PC-3 (cell line): ENCODE measurements at regions not wholly inside any gene's neighbourhood (a gene's known extent, or its start where the extent isn't known, plus 50 kb on each side); places are given as distances from the start of the nearest gene placed in this dataset.

ENCODE experiments used
- ATAC-seq: fragments of 200-7000 bp; cut with Tn5 transposase; 2 replicates; pipeline ENCODE4 v1.9.1; 2020; ENCODE audit warnings: mild to moderate bottlenecking, moderate library complexity
- BruUV-seq: library from RNA; stranded (reverse); fragments of 400-500 nt; replicated peaks from 2 replicates; lab custom pipeline; 2021; lab: Mats Ljungman, UMichigan
- CTCF ChIA-PET: fragments of 300-600 bp; sonication (Branson Sonifier 250); formaldehyde crosslinking; loops from one replicate; lab custom pipeline; 2022; ENCODE audit warnings: antibody characterized with exemption; lab: Charles Lee
- POLR2A ChIA-PET: fragments of 300-600 bp; sonication (Branson Sonifier 250); formaldehyde crosslinking; loops from one replicate; lab custom pipeline; 2022; ENCODE audit warnings: antibody characterized with exemption; ENCODE audit not compliant: unreplicated experiment; lab: Charles Lee
- DNase-seq: peaks from one replicate; pipeline ENCODE4 v3.0.0-alpha.2; 2015
- H2AFZ ChIP-seq: fragments of 300-600 bp; sonication (generic); 2 replicates; pipeline ENCODE4 v1.6.0; 2016; ENCODE audit warnings: antibody characterized with exemption, low read length
- H3F3A ChIP-seq: fragments of 300-600 bp; sonication (generic); one replicate; pipeline ENCODE4 v1.6.0; 2017; ENCODE audit warnings: antibody characterized with exemption, low read length, control low read depth, mild to moderate bottlenecking; ENCODE audit not compliant: unreplicated experiment
- H3K27ac ChIP-seq: fragments of 300-600 bp; sonication (generic); 2 replicates; pipeline ENCODE4 v1.5.1; 2016; ENCODE audit warnings: mild to moderate bottlenecking, low read length
- H3K27me3 ChIP-seq: fragments of 300-600 bp; sonication (generic); 2 replicates; pipeline ENCODE4 v1.6.1; 2016; ENCODE audit warnings: low read length, mixed read lengths
- H3K36me3 ChIP-seq: fragments of 300-600 bp; sonication (generic); 2 replicates; pipeline ENCODE4 v1.6.1; 2016; ENCODE audit warnings: low read depth, mixed run types, low read length, mixed read lengths
- H3K4me1 ChIP-seq: fragments of 300-600 bp; sonication (generic); 2 replicates; pipeline ENCODE4 v1.5.1; 2016; ENCODE audit warnings: low read length; ENCODE audit not compliant: insufficient read depth
- H3K4me2 ChIP-seq: fragments of 300-600 bp; sonication (generic); 2 replicates; pipeline ENCODE4 v1.6.0; 2016; ENCODE audit warnings: low read length
- H3K4me3 ChIP-seq: fragments of 300-600 bp; sonication (generic); 2 replicates; pipeline ENCODE4 v1.5.1; 2016; ENCODE audit warnings: mild to moderate bottlenecking, low read length, mixed read lengths
- H3K79me2 ChIP-seq: fragments of 300-600 bp; sonication (generic); 2 replicates; pipeline ENCODE4 v1.6.1; 2017; ENCODE audit warnings: low read length, mixed read lengths
- H3K9ac ChIP-seq: fragments of 300-600 bp; sonication (generic); 2 replicates; pipeline ENCODE4 v1.6.0; 2016; ENCODE audit warnings: mild to moderate bottlenecking, low read length
- H3K9me2 ChIP-seq: fragments of 300-600 bp; sonication (generic); replicated peaks from 2 replicates; pipeline ENCODE4 v1.6.1; 2016; ENCODE audit warnings: mixed run types, low read length, mixed read lengths
- H3K9me3 ChIP-seq: fragments of 300-600 bp; sonication (generic); 2 replicates; pipeline ENCODE4 v1.6.1; 2016; ENCODE audit warnings: low read length, mixed read lengths
- H4K20me1 ChIP-seq: fragments of 300-600 bp; sonication (generic); 2 replicates; pipeline ENCODE4 v1.6.1; 2016; ENCODE audit warnings: low read length, mixed read lengths
- EZH2 ChIP-seq: fragments of 300-600 bp; sonication (generic); IDR thresholded peaks from one replicate; pipeline ENCODE4 v1.6.1; 2017; ENCODE audit warnings: antibody characterized with exemption, mild to moderate bottlenecking, low read length; ENCODE audit not compliant: unreplicated experiment
- EZH2phosphoT487 ChIP-seq: fragments of 300-600 bp; sonication (generic); IDR thresholded peaks from 2 replicates; pipeline ENCODE4 v1.6.1; 2018; ENCODE audit warnings: mild to moderate bottlenecking, antibody characterized with exemption, low read length, borderline replicate concordance
- intact Hi-C: fragments of 100-400 bp; cut with micrococcal nuclease; formaldehyde crosslinking; loops from 2 replicates; pipeline ENCODE4 v1.9.0; 2023
- TF ChIP-seq, protein P1 (sequence below): fragments of 300-600 bp; sonication (generic); conservative IDR thresholded peaks from 2 replicates; pipeline ENCODE4 v1.5.1; 2017; ENCODE audit warnings: antibody characterized with exemption, low read depth, mild to moderate bottlenecking, low read length

- no peak for ATAC-seq
- no peaks in the 10 kb centered on the region for H3K36me3 ChIP-seq
- ChIA-PET CTCF (no interaction called here), POLR2A (no interaction called here)
- H3K4me2 ChIP-seq, result no peak overlapping the region
- H3K4me1 ChIP-seq, result no peaks in the 10 kb centered on the region
- no peaks in the 10 kb centered on the region for H3K9me2 ChIP-seq
- no peak overlapping the region for H3K4me3 ChIP-seq
- no peak overlapping the region for H2AFZ ChIP-seq
- no peak overlapping the region for H3K9ac ChIP-seq
- no peaks in the 10 kb centered on the region for H3K9me3 ChIP-seq
- peaks cover 29% of the 10 kb centered on the region for H3K27me3 ChIP-seq
- intact Hi-C loops, result no loop called here
- BruUV-seq, result no TSS peak
- H3K27ac ChIP-seq, result no peak overlapping the region
- TF ChIP-seq EZH2 (no peak), EZH2phosphoT487 (no peak)
- TF ChIP-seq, protein P1, sequence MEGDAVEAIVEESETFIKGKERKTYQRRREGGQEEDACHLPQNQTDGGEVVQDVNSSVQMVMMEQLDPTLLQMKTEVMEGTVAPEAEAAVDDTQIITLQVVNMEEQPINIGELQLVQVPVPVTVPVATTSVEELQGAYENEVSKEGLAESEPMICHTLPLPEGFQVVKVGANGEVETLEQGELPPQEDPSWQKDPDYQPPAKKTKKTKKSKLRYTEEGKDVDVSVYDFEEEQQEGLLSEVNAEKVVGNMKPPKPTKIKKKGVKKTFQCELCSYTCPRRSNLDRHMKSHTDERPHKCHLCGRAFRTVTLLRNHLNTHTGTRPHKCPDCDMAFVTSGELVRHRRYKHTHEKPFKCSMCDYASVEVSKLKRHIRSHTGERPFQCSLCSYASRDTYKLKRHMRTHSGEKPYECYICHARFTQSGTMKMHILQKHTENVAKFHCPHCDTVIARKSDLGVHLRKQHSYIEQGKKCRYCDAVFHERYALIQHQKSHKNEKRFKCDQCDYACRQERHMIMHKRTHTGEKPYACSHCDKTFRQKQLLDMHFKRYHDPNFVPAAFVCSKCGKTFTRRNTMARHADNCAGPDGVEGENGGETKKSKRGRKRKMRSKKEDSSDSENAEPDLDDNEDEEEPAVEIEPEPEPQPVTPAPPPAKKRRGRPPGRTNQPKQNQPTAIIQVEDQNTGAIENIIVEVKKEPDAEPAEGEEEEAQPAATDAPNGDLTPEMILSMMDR, result no peak
- no peak for DNase-seq
- no peaks in the 10 kb centered on the region for H3K79me2 ChIP-seq
- no peaks in the 10 kb centered on the region for H3F3A ChIP-seq
- H4K20me1 ChIP-seq, result no peaks in the 10 kb centered on the region
Observed at GRCh38 chr12:97257726-97258125, 204.9 kb upstream of the RMST start.

GRCh38 chr12:97259098-97259497, 203.5 kb upstream of the RMST start:
- Histone ChIP-seq H3K79me2 (no peaks in the 10 kb centered on the region), H3K4me3 (no peak overlapping the region), H3K9me2 (no peaks in the 10 kb centered on the region), H3K4me1 (no peaks in the 10 kb centered on the region), H4K20me1 (no peaks in the 10 kb centered on the region), H2AFZ (no peak overlapping the region), H3K27ac (no peak overlapping the region), H3K27me3 (peaks cover 15% of the 10 kb centered on the region), H3F3A (no peaks in the 10 kb centered on the region), H3K4me2 (no peak overlapping the region), H3K36me3 (no peaks in the 10 kb centered on the region), H3K9me3 (no peaks in the 10 kb centered on the region), H3K9ac (no peak overlapping the region)
- ATAC-seq, result no peak
- TF ChIP-seq, protein P1, result no peak
- TF ChIP-seq EZH2phosphoT487 (no peak), EZH2 (no peak)
- BruUV-seq, result no TSS peak
- ChIA-PET CTCF (no interaction called here), POLR2A (no interaction called here)
- DNase-seq, result no peak
- intact Hi-C loops, result no loop called here

- Histone ChIP-seq H3K9me2 (no peaks in the 10 kb centered on the region), H3K27me3 (peaks cover 13% of the 10 kb centered on the region), H4K20me1 (no peaks in the 10 kb centered on the region), H3K4me3 (no peak overlapping the region), H2AFZ (no peak overlapping the region), H3K36me3 (no peaks in the 10 kb centered on the region), H3K4me2 (no peak overlapping the region), H3K27ac (no peak overlapping the region), H3K79me2 (no peaks in the 10 kb centered on the region), H3K9me3 (no peaks in the 10 kb centered on the region), H3K4me1 (no peaks in the 10 kb centered on the region), H3F3A (no peaks in the 10 kb centered on the region), H3K9ac (no peak overlapping the region)
- no TSS peak for BruUV-seq
- POLR2A ChIA-PET, result no interaction called here
- TF ChIP-seq, protein P1, result no peak
- TF ChIP-seq EZH2phosphoT487, result no peak
- TF ChIP-seq EZH2, result no peak
- CTCF ChIA-PET, result no interaction called here
- DNase-seq (no peak), ATAC-seq (no peak)
- intact Hi-C loops, result no loop called here
Observed at GRCh38 chr12:97260786-97261185, 201.8 kb upstream of the RMST start.
